ENCODE measurements at regions not wholly inside any gene's neighbourhood (a gene's known extent, or its start where the extent isn't known, plus 50 kb on each side); places are given as distances from the start of the nearest gene placed in this dataset.

- TF ChIP-seq CTCF (conservative IDR thresholded peaks at IDR 0.05; ENCODE audit: low read depth, low read length) (no peak), EZH2 (IDR thresholded peaks at IDR 0.05; ENCODE audit: borderline replicate concordance, low read depth, low read length, poor library complexity, severe bottlenecking) (no peak)
Observed at GRCh38 chr9:13049223-13049622, 230.3 kb downstream of the MPDZ start.

Data from A673 (cell line).